SU-DHL-6 (cell line): ENCODE measurements at regions not wholly inside any gene's neighbourhood (a gene's known extent, or its start where the extent isn't known, plus 50 kb on each side); places are given as distances from the start of the nearest gene placed in this dataset.

Source experiments
- H2AFZ ChIP-seq: fragments of 200-600 bp; sonication (generic); 2 replicates; pipeline ENCODE4 v1.6.1; 2014; ENCODE audit warnings: low read depth, mild to moderate bottlenecking, moderate library complexity, mixed read lengths, antibody characterized with exemption, low read length; ENCODE audit not compliant: severe bottlenecking
- H3F3A ChIP-seq: fragments of 200-600 bp; shearing (Covaris generic); 2 replicates; pipeline ENCODE4 v1.6.0; 2016; ENCODE audit warnings: antibody characterized with exemption, mild to moderate bottlenecking; ENCODE audit not compliant: insufficient read depth
- H3K27ac ChIP-seq: fragments of 200-600 bp; sonication (generic); 2 replicates; pipeline ENCODE4 v1.5.1; 2016; ENCODE audit warnings: low read depth, mild to moderate bottlenecking, low read length, moderate library complexity, mixed read lengths
- H3K27me3 ChIP-seq: fragments of 200-600 bp; sonication (generic), shearing (Covaris generic); 2 replicates; pipeline ENCODE4 v1.6.0; 2014; ENCODE audit warnings: mild to moderate bottlenecking, low read length
- H3K36me3 ChIP-seq: fragments of 200-600 bp; sonication (generic); 2 replicates; pipeline ENCODE4 v1.6.1; 2014; ENCODE audit warnings: mild to moderate bottlenecking, low read length, mixed read lengths
- H3K4me2 ChIP-seq: fragments of 300-600, 200-600 bp; shearing (Covaris generic), sonication (generic); 2 replicates; pipeline ENCODE4 v1.6.0; 2014; ENCODE audit warnings: low read length, low read depth, mild to moderate bottlenecking; ENCODE audit not compliant: poor library complexity, severe bottlenecking
- H3K4me3 ChIP-seq: fragments of 200-600 bp; sonication (generic); 2 replicates; pipeline ENCODE4 v1.5.1; 2014; ENCODE audit warnings: antibody characterized with exemption, low read length, mild to moderate bottlenecking, mixed read lengths; ENCODE audit not compliant: insufficient read depth, poor library complexity, severe bottlenecking
- H3K79me2 ChIP-seq: fragments of 200-600 bp; sonication (generic); 2 replicates; pipeline ENCODE4 v1.6.1; 2014; ENCODE audit warnings: mild to moderate bottlenecking, low read length, moderate library complexity; ENCODE audit not compliant: insufficient read depth
- H3K9ac ChIP-seq: fragments of 200-600 bp; sonication (generic); 2 replicates; pipeline ENCODE4 v1.7.0; 2014; ENCODE audit warnings: mild to moderate bottlenecking, low read length
- H3K9me2 ChIP-seq: fragments of 200-600 bp; sonication (generic); replicated peaks from 2 replicates; pipeline ENCODE4 v1.6.1; 2014; ENCODE audit warnings: low read length; ENCODE audit not compliant: insufficient read depth
- H3K9me3 ChIP-seq: fragments of 200-600 bp; sonication (generic); 2 replicates; pipeline ENCODE4 v1.6.1; 2014; ENCODE audit warnings: low read length, mixed read lengths; ENCODE audit not compliant: insufficient read depth
- H4K20me1 ChIP-seq: fragments of 200-600 bp; sonication (generic); 2 replicates; pipeline ENCODE4 v1.6.1; 2014; ENCODE audit warnings: low read depth, mild to moderate bottlenecking, antibody characterized with exemption, low read length, moderate library complexity, mixed read lengths
- CTCF ChIP-seq: fragments of 200-600 bp; sonication (generic); IDR thresholded peaks from one replicate; pipeline ENCODE4 v1.5.1; 2017; ENCODE audit warnings: antibody characterized with exemption, mild to moderate bottlenecking, low read length, moderate library complexity; ENCODE audit not compliant: insufficient read depth, poor library complexity, severe bottlenecking
- EZH2phosphoT487 ChIP-seq: fragments of 200-600 bp; sonication (generic), shearing (Covaris generic); conservative IDR thresholded peaks from 2 replicates; pipeline ENCODE4 v1.6.1; 2018; ENCODE audit warnings: mild to moderate bottlenecking, antibody characterized with exemption, low read length, moderate library complexity, mixed read lengths

DNA sequence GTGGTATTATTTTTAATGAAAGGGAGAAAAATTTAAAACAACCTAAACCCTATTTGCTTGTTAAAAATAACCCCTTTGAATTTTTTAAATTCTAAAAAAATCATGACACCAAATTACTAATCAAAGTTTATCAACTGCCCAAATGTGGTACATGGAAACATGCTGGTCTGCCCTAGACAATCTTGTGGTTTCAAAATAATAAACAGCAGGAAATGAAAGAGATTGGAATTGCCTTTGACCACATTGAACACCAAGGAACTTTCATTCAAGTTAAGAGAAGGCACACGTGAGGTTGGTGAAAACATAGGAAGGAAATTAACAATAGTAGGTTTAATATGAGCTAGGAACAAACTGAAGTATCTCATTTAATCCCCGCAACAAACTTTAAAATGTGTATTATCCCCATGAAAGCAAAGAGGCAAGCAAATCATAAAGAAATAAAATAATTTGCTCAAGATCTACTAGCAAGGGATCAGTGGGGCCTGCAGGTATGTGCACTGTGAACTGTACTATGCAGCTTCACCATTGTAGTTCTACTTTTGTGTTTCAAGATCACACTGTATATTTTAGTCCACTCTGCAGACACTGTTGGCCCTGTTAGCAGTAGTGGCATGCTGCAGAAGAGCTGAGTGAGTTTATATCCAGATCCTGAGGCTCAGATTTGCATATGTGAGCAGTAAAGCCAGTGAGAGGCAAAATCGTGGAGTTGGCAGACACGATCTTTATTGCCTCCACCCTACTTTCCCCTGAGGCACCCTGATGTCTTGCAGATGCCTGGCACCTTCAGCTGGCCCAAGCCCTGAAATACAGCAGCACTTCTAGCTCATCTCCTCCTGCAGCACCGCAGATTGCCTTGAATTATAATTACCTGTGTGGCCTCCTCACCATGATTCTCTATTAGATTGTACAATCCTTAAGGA lies 157.8 kb upstream of the TENT5A start:
- no peak overlapping the region for H3K9ac ChIP-seq
- TF ChIP-seq EZH2phosphoT487 (no peak), CTCF (no peak)
- no peaks in the 10 kb centered on the region for H3K79me2 ChIP-seq
- no peaks in the 10 kb centered on the region for H3K9me2 ChIP-seq
- no peaks in the 10 kb centered on the region for H3K9me3 ChIP-seq
- no peaks in the 10 kb centered on the region for H3K27me3 ChIP-seq
- H3K27ac ChIP-seq = no peak overlapping the region
- no peaks in the 10 kb centered on the region for H4K20me1 ChIP-seq
- H3F3A ChIP-seq = no peaks in the 10 kb centered on the region
- no peak overlapping the region for H2AFZ ChIP-seq
- H3K36me3 ChIP-seq = no peaks in the 10 kb centered on the region
- H3K4me2 ChIP-seq = no peak overlapping the region
- H3K4me3 ChIP-seq = no peak overlapping the region

DNA sequence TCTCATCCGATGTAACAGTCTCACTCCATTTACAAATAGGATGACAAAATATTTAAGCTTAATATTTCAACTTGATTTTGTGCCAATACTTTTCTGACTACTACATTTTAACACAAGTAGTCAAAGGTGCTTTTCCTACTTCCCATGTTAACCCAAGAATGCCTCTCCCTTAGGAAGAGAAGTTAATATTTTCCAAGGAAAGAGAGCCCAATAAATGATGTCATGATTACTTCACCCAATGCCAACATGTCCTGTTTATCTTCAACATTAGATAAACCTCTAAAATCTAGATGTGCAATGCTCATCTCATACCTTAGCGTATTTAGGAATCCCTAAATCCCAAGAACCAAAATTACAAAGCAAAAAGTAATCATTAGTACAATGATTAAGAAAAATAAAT lies 156.7 kb upstream of the TENT5A start:
- Histone ChIP-seq H3K79me2 (no peaks in the 10 kb centered on the region), H3F3A (no peaks in the 10 kb centered on the region), H3K27me3 (no peaks in the 10 kb centered on the region), H3K4me3 (no peak overlapping the region), H4K20me1 (no peaks in the 10 kb centered on the region), H3K27ac (no peak overlapping the region), H2AFZ (no peak overlapping the region), H3K9me3 (no peaks in the 10 kb centered on the region), H3K9ac (no peak overlapping the region), H3K36me3 (no peaks in the 10 kb centered on the region), H3K4me2 (no peak overlapping the region), H3K9me2 (no peaks in the 10 kb centered on the region)
- no peak for TF ChIP-seq EZH2phosphoT487
- no peak for TF ChIP-seq CTCF

DNA sequence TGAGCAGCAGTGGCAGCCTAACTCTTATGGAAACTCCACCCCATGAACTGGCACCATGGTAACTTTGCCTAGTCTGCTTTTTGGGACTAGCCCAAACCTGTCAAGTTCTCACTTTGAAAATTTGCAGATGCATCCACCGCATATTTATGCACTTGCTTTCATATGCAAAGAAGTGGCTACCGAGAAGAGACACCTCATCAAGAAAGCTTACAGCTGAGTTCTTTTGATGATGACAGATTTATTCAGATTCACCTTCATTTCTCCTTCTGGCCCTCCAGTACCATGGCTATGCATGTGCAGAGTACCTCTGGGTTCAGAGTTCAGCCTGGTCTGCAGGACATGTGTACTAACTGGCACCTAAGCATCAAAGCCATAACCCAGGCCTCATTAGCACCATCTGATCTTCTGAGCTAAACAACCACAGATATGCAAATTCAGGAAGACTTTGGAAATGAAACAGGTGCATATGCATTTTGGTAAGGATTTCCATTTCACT lies 154.3 kb upstream of the TENT5A start:
- no peak overlapping the region for H2AFZ ChIP-seq
- H3K4me2 ChIP-seq = no peak overlapping the region

GRCh38 chr6:81906041-81906440 lies 153.6 kb upstream of the TENT5A start:
- no peaks in the 10 kb centered on the region for H3K27me3 ChIP-seq
- H3K27ac ChIP-seq = no peak overlapping the region
- H3K79me2 ChIP-seq = no peaks in the 10 kb centered on the region
- no peak overlapping the region for H3K4me3 ChIP-seq
- no peaks in the 10 kb centered on the region for H4K20me1 ChIP-seq
- TF ChIP-seq EZH2phosphoT487 = no peak
- no peak for TF ChIP-seq CTCF
- no peak overlapping the region for H3K9ac ChIP-seq
- H3K9me3 ChIP-seq = no peaks in the 10 kb centered on the region
- no peaks in the 10 kb centered on the region for H3K9me2 ChIP-seq
- H3K36me3 ChIP-seq = no peaks in the 10 kb centered on the region
- no peak overlapping the region for H3K4me2 ChIP-seq
- H3F3A ChIP-seq = no peaks in the 10 kb centered on the region
- H2AFZ ChIP-seq = no peak overlapping the region

More for the DNA sequence above, 154.3 kb upstream of the TENT5A start:
- Histone ChIP-seq H3K9me2 (no peaks in the 10 kb centered on the region), H3K79me2 (no peaks in the 10 kb centered on the region), H3F3A (no peaks in the 10 kb centered on the region), H3K27ac (no peak overlapping the region), H3K27me3 (no peaks in the 10 kb centered on the region), H3K9me3 (no peaks in the 10 kb centered on the region), H4K20me1 (no peaks in the 10 kb centered on the region), H3K9ac (no peak overlapping the region), H3K4me3 (no peak overlapping the region), H3K36me3 (no peaks in the 10 kb centered on the region)
- TF ChIP-seq EZH2phosphoT487 = no peak
